Astrocyte of the cerebellum (primary cell): ENCODE measurements at regions not wholly inside any gene's neighbourhood (a gene's known extent, or its start where the extent isn't known, plus 50 kb on each side); places are given as distances from the start of the nearest gene placed in this dataset.

ENCODE experiments used
- DNase-seq: peaks from one replicate; pipeline ENCODE4 v3.0.0-alpha.2; 2011; ENCODE audit warnings: low read depth
- H3K4me3 ChIP-seq: 2 replicates; pipeline ENCODE4 v1.5.1; 2011; ENCODE audit warnings: mild to moderate bottlenecking, low read depth, low read length, moderate library complexity
- in situ Hi-C: cut with HindIII; loops from 2 replicates; pipeline ENCODE4 v1.10.0; 2017; ENCODE audit warnings: low sequenced_read_pairs
- TF ChIP-seq, protein P1 (sequence below): IDR thresholded peaks from 2 replicates; pipeline ENCODE4 v1.5.1; 2012; ENCODE audit warnings: low read length, low read depth, moderate library complexity, mild to moderate bottlenecking; ENCODE audit errors: missing control alignments

DNA sequence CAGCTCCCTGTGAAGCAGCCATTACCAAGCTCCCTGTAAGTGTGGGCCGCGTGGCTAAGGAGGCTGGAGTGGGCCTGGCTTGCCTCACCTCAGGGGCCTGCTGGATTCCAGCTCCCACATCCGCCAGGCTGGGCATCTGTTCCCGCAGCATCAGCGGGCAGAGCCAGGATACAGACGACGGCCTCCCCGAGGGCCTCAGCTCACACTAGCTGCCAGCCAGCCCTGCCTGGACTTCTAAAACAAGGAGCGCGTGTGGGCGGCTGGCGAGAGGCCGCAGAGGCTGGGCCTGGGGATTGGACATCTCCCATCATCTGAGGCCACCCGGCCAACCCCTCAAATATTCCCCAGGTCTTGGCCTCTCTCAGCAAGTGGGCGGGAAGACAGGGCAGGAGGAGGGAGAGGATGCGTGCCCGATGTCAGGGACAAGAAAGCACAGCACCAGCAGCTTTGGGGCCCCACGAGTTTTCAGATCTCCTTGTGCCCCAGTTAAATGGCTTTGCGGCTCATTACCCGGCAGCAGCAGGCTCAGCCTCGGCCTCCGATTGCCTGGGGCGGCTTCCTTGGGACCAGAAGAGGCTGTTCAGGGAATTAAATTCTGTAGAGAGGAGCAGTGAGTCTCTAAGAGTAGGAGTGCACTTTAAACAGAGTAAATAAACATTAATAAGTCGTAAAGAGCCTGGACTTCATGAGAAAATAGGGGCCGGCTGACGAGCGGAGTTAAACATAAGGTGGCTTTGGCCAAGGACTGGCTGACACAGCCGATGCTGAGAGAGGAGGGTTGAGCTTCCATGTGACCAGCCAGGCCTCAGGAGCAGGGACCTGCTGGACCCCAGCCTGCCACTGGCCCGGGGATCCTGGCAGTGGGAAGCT is 208.9 kb upstream of the C1orf174 start:
- in situ Hi-C loops, result no loop called here
- DNase-seq, result no peak
- no peak overlapping the region for H3K4me3 ChIP-seq
- TF ChIP-seq, protein P1, sequence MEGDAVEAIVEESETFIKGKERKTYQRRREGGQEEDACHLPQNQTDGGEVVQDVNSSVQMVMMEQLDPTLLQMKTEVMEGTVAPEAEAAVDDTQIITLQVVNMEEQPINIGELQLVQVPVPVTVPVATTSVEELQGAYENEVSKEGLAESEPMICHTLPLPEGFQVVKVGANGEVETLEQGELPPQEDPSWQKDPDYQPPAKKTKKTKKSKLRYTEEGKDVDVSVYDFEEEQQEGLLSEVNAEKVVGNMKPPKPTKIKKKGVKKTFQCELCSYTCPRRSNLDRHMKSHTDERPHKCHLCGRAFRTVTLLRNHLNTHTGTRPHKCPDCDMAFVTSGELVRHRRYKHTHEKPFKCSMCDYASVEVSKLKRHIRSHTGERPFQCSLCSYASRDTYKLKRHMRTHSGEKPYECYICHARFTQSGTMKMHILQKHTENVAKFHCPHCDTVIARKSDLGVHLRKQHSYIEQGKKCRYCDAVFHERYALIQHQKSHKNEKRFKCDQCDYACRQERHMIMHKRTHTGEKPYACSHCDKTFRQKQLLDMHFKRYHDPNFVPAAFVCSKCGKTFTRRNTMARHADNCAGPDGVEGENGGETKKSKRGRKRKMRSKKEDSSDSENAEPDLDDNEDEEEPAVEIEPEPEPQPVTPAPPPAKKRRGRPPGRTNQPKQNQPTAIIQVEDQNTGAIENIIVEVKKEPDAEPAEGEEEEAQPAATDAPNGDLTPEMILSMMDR, result no peak

DNA sequence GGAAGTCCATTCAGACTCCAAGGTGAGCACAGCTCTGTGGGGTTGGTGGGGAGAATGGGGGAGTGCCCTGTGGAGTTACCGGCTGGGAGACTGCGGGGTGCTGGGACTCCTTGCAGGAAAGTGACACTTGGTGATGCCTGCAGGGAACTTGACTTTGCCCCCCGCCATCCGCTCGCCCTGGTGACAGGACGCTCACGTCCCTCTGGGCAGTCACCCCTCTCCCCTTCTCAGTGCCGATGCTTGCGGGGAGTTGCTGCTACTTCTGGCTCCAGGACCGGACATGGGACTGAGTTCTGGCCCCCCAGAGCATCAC is 209.5 kb upstream of the C1orf174 start:
- in situ Hi-C loops, result no loop called here
- TF ChIP-seq, protein P1, result no peak
- DNase-seq, result no peak
- H3K4me3 ChIP-seq, result no peak overlapping the region

DNA sequence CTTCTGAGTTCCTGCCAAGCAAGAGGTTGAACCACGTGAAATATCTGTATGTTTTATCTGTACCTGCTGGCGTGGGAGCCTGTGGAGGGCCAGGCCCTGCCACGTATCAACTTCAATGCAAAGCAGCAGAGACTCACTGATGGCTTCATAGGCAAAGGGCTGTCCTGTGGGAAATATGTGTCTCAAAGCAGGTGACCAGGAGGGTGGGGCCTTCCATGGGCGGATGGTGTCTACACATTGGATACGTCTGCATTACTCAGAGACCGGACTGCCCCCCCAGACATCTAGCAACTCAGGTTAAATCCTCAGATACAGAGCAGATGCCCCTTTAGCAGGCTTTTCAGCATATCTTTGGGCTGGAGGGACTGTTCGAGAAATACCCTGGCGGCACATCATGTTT is 210.8 kb upstream of the C1orf174 start:
- H3K4me3 ChIP-seq, result no peak overlapping the region
- TF ChIP-seq, protein P1, result no peak
- in situ Hi-C loops, result loop anchor here (5.0 kb wide), 1 partner anchor 66 kb away; no protein-coding TSS in a partner anchor
- no peak for DNase-seq

DNA sequence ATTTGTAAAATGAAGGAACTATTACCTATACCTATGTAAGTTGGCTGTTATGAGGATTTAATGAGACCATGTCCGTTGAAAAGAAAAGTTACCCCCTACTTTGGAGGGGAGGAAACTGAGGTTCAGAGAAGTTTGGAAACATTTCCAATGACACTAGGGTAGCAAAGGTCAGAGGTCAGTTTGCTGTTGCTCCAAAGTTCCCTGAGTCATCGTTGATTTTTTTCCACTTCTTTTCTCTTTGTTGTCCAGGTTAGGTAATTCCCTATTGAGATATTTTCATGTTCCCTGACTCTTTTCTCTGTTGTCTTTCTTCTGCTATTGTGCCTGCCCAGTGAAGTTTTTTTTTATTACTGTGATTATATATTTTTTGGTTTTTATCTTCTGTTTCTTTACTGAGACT is 213.8 kb upstream of the C1orf174 start:
- TF ChIP-seq, protein P1, result no peak
- in situ Hi-C loops, result loop anchor here (5.0 kb wide), 1 partner anchor 63 kb away; no protein-coding TSS in a partner anchor

DNA sequence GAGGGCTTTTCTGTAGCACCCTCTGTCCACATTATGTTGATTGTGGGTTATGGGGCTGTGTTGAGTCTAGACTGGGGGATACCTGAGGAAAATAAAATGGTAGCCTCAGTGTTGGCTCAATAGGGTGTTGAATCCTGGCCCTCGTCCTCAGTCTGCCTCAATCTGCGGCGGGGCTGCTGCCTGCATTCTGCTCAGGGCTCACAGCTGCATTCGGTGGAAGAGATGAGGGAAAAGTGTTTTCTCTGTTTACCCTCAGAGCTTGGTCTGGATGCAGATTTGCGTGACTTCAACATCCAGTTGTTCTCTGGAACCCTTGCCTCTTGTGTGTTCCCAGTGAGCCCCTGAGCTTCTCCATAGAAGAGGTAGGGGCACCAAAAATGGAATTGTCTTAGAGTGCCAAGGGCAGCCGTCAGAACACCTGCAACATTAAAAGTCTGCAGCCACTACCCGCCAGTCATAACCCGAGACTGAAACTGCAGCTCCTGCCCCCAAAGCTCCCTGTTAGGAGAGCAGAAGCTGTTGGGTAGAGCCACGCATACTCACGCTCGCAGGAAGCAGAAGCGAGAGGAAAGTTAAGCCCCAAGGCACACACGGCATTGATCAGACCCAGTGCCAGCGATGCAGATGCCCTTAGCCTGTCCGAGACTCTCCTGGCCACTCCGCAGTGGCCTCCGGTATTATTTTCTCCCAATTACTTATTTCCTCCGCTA is 215.3 kb upstream of the C1orf174 start:
- in situ Hi-C loops, result no loop called here
- DNase-seq, result no peak
- TF ChIP-seq, protein P1, result no peak
- H3K4me3 ChIP-seq, result no peak overlapping the region

More for the DNA sequence above, 213.8 kb upstream of the C1orf174 start:
- no peak overlapping the region for H3K4me3 ChIP-seq
- no peak for DNase-seq

DNA sequence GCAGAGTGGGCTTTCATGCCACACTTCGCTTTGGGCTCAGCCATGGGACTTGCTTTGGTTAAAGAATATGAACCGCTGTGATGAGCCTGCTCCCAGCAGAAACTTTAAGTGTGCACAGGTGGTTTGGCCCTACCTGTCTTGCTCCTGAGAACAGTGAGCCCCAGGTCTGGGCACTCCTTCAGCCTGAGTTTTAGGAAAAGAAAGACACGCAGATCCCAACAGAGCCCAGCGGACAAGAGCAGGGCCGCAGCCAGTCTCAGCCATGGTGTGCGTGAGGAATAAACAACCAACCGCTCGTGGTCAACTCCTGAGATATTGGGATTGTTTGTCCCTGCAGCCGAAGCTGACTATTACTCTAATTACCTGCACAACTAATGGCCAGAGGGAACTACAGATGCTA is 217.1 kb upstream of the C1orf174 start:
- TF ChIP-seq, protein P1, result no peak
- in situ Hi-C loops, result no loop called here
- no peak overlapping the region for H3K4me3 ChIP-seq
- no peak for DNase-seq
